Type B pancreatic cell (in vitro differentiated cells): ENCODE measurements at regions not wholly inside any gene's neighbourhood (a gene's known extent, or its start where the extent isn't known, plus 50 kb on each side); places are given as distances from the start of the nearest gene placed in this dataset.

Source experiments
- DNase-seq: peaks from one replicate; pipeline ENCODE4 v3.0.0; 2021; ENCODE audit warnings: mixed read lengths; ENCODE audit not compliant: unreplicated experiment; ENCODE audit errors: extremely low spot score
- H3K27ac Mint-ChIP-seq: 2 replicates; pipeline ENCODE4 v1.8.0; 2021; ENCODE audit warnings: mild to moderate bottlenecking, mixed read lengths
- H3K27me3 Mint-ChIP-seq: 2 replicates; pipeline ENCODE4 v1.8.0; 2021; ENCODE audit warnings: mixed read lengths
- H3K36me3 Mint-ChIP-seq: 2 replicates; pipeline ENCODE4 v1.8.0; 2021; ENCODE audit warnings: mixed read lengths
- H3K4me1 Mint-ChIP-seq: one replicate; pipeline ENCODE4 v1.8.0; 2021; ENCODE audit warnings: mixed read lengths; ENCODE audit not compliant: unreplicated experiment
- H3K4me3 Mint-ChIP-seq: 2 replicates; pipeline ENCODE4 v1.8.0; 2021; ENCODE audit warnings: mild to moderate bottlenecking, mixed read lengths
- H3K9me3 Mint-ChIP-seq: 2 replicates; pipeline ENCODE4 v1.8.0; 2021; ENCODE audit warnings: mixed read lengths
- TF ChIP-seq, protein P1 (sequence below): fragments of 200-600 bp; sonication (generic); conservative IDR thresholded peaks from 2 replicates; pipeline ENCODE4 v1.5.0; 2021; ENCODE audit warnings: antibody characterized with exemption, mild to moderate bottlenecking

DNA sequence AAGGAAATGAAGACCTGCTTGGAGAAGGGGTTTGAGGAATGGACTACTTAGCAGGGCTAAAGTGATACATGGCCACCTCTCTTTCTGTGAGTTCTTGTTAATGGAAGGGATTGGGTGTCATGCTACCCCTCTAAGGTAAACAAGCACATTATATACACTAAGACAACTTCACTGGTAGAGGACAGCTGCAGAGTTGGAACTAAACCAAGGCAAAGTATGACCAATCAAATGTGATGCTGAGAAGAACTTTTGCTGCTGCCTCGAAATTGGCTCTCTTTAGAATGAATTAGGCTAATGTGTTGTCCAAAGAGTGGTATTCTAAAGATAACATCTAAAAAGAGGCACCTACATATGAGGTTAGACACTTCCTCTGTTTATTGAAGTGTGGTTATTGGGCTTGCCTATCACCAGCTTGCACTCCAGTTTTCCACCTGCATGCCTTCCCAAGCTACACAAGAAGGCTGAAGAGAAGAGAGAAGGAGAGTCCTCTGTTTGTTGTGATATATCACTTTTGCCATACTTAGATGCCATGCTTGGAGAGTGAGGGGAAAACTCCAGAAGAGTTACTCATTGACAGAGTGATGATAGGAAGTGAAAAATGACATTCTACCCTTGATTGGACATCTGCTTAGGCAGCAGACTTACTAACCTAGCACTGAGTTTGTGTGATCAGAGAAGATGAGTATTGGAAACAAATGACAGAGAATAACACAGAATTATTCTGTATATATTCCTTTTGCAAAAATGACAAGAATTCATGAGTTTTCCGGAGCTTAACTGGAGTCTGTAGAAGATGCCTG is 536.1 kb downstream of the ZNF608 start:
- H3K9me3 Mint-ChIP-seq: peaks cover 12% of the 10 kb centered on the region
- TF ChIP-seq, protein P1, sequence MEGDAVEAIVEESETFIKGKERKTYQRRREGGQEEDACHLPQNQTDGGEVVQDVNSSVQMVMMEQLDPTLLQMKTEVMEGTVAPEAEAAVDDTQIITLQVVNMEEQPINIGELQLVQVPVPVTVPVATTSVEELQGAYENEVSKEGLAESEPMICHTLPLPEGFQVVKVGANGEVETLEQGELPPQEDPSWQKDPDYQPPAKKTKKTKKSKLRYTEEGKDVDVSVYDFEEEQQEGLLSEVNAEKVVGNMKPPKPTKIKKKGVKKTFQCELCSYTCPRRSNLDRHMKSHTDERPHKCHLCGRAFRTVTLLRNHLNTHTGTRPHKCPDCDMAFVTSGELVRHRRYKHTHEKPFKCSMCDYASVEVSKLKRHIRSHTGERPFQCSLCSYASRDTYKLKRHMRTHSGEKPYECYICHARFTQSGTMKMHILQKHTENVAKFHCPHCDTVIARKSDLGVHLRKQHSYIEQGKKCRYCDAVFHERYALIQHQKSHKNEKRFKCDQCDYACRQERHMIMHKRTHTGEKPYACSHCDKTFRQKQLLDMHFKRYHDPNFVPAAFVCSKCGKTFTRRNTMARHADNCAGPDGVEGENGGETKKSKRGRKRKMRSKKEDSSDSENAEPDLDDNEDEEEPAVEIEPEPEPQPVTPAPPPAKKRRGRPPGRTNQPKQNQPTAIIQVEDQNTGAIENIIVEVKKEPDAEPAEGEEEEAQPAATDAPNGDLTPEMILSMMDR: no peak
- no peak overlapping the region for H3K4me3 Mint-ChIP-seq
- no peak for DNase-seq
- peaks cover 9% of the 10 kb centered on the region for H3K27me3 Mint-ChIP-seq
- H3K36me3 Mint-ChIP-seq: peaks cover 6% of the 10 kb centered on the region
- no peak overlapping the region for H3K27ac Mint-ChIP-seq
- H3K4me1 Mint-ChIP-seq: no peaks in the 10 kb centered on the region

- Mint-ChIP-seq H3K27ac (no peak overlapping the region), H3K9me3 (peaks cover 14% of the 10 kb centered on the region), H3K36me3 (peaks cover 8% of the 10 kb centered on the region), H3K4me1 (no peaks in the 10 kb centered on the region), H3K4me3 (no peak overlapping the region), H3K27me3 (peaks cover 9% of the 10 kb centered on the region)
- TF ChIP-seq, protein P1: no peak
- DNase-seq: no peak
Measured at GRCh38 chr5:124207118-124207517, 539.3 kb downstream of the ZNF608 start.

GRCh38 chr5:124206540-124206939 is 539.9 kb downstream of the ZNF608 start:
- Mint-ChIP-seq H3K27ac (no peak overlapping the region), H3K4me1 (no peaks in the 10 kb centered on the region), H3K9me3 (peaks cover 10% of the 10 kb centered on the region), H3K27me3 (peaks cover 9% of the 10 kb centered on the region), H3K4me3 (no peak overlapping the region), H3K36me3 (peaks cover 8% of the 10 kb centered on the region)
- DNase-seq: no peak
- TF ChIP-seq, protein P1: no peak

GRCh38 chr5:124203303-124203702 is 543.1 kb downstream of the ZNF608 start:
- Mint-ChIP-seq H3K4me3 (no peak overlapping the region), H3K27ac (no peak overlapping the region), H3K36me3 (peaks cover 8% of the 10 kb centered on the region), H3K9me3 (peaks cover 6% of the 10 kb centered on the region), H3K4me1 (peaks cover 13% of the 10 kb centered on the region), H3K27me3 (peaks cover 11% of the 10 kb centered on the region)
- no peak for DNase-seq
- TF ChIP-seq, protein P1: no peak

- peaks cover 8% of the 10 kb centered on the region for H3K36me3 Mint-ChIP-seq
- peaks cover 6% of the 10 kb centered on the region for H3K9me3 Mint-ChIP-seq
- peaks cover 34% of the 10 kb centered on the region for H3K4me1 Mint-ChIP-seq
- DNase-seq: no peak
- no peak overlapping the region for H3K4me3 Mint-ChIP-seq
- H3K27ac Mint-ChIP-seq: no peak overlapping the region
- H3K27me3 Mint-ChIP-seq: peaks cover 23% of the 10 kb centered on the region
- TF ChIP-seq, protein P1: no peak
Measured at GRCh38 chr5:124200381-124200780, 546.1 kb downstream of the ZNF608 start.
